NCI-H2107 treated with DMSO at 0.1 percent for 48 hours (cell line): ENCODE measurements at regions not wholly inside any gene's neighbourhood (a gene's known extent, or its start where the extent isn't known, plus 50 kb on each side); places are given as distances from the start of the nearest gene placed in this dataset.
"Not testable (repeated sequence)": the region's sequence is repeated elsewhere in the genome, so short reads cannot be mapped to it uniquely, and the experiment has no call there.

Experiments used
- DNase-seq: peaks from one replicate; lab custom pipeline; 2025; ENCODE audit not compliant: unreplicated experiment; lab: John Stamatoyannopoulos, UW

DNA sequence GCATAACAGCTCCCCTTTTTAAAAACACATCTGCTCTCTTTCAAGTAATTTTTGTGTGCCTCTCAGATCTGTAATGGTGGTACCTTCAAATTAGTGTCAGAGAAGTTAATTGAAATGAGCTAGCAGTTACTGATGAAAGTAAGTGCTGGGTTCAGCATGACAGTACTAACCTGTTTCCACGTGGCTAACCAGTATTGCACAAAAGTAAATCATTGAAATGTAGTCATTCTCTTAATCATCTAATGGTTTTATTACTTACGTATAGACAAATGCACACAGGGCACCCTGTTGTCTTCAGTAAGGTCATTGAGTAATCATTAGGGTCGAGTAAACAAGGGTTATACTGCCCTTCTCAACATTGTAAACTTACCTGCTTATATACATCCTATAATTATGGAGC lies 157.8 kb upstream of the PRR16 start:
- no peak for DNase-seq

DNA sequence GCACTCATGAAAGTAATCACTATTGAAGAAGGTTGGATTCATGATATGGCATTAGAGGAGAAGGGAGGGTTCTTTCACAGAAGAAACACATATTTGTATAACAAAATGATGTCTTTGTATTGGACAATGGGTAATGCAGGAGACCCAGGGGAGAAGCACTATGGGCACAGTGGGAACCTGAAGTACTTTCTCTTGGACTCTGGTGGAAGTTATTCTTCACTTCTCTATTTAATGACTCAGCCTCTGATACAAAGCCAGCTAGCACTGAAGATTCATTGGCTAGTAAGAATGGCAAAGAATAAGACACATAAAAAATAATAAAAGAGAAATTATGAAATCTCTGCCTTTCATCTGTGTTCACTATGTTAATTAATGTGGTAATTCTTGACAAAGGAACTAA lies 149.9 kb upstream of the PRR16 start:
- DNase-seq, result no peak

DNA sequence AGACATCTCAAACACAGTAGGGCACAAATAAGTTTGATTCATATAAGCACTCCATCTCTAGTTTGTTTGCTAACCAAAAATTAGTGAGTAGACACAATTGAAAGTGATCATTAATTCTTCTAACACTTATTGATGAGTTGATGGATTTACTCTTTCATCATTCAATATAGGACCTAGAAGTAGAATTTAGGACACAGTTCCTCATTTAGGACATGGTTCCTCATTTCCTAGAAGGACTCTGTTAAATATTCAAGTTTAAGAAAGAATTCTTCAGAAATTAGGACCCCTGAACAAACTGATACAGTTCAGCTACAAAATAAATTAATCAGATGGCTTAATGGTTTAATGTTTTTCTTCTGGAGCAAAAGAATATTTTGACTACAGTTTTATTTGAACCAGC lies 143.5 kb upstream of the PRR16 start:
- no peak for DNase-seq

DNA sequence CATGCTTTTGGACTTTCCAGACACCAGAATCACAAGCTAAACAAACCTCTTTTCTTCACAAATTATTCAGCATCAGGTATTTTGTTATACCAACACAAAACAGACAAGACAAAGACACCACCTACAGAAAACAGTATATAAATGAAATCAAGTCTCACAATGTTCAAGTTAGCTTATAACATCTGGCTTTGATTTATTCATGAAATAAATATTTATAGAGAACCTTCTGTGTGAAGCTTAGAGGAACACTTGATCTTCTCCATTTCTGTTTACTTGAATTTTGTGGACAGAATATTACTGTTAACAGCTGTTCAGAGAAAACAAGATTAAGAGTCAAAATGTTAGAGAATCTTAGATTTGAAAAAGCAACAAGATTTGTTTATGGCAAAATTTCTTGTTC lies 137.4 kb upstream of the PRR16 start:
- DNase-seq, result no peak

DNA sequence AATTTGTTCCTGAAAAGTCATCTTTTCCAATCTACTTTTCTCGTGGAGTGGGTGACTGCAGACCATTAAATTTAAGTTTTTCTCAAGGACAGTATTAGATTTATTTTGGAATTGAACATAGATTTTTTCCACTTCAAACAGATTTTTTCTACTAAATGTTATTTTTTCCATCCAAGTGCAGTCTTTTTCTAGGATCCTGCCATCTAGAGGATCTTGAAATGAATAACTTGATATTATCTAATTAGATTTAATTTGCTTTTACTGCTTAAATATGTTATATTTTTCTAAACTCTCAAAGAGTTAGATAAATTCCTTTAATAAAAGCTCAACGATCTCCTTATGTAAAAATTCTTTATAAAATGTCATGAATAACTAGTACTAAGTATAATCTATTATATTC lies 136.9 kb upstream of the PRR16 start:
- DNase-seq, result no peak

- no peak for DNase-seq
These were observed 135.0 kb upstream of the PRR16 start for GRCh38 chr5:120329095-120329494.

DNA sequence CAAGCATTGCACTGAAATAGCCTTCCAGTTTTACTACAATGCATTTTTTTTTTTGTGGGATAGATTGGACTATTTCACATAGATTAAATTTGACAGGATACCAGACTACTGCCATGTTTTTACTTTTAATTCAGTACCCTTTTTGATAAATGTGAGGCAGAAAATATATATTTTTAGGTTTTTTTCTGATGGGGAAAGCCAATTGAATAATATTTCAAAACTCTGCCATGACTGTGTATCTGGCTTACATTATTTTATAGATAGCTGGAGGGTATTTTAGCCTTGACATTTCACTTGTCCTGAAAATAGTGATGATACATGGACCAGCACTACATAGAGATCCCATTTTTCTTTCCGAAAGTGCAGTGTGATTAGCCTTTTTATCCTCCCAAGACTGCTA lies 133.5 kb upstream of the PRR16 start:
- no peak for DNase-seq

- no peak for DNase-seq
These were observed 119.9 kb upstream of the PRR16 start for GRCh38 chr5:120344181-120344580.

DNA sequence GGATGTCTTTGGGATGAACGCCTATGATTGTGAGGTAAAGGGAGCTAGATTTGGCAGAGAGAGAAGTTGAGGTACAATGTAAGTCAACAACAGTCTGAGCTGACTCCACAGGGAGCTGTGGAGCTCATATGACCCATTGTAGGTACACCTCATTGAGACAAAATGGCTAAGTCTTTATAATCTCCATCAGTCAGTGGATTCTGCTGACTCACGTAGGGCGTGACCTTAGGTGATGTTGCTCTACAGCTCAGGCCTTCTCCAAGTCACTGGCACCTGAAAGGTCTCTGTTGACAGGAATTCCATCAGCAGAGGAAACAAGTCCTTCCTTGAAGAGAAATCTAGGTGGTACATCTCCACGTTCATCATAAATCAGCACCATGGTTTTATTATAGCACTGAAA lies 118.2 kb upstream of the PRR16 start:
- DNase-seq, result no peak

DNA sequence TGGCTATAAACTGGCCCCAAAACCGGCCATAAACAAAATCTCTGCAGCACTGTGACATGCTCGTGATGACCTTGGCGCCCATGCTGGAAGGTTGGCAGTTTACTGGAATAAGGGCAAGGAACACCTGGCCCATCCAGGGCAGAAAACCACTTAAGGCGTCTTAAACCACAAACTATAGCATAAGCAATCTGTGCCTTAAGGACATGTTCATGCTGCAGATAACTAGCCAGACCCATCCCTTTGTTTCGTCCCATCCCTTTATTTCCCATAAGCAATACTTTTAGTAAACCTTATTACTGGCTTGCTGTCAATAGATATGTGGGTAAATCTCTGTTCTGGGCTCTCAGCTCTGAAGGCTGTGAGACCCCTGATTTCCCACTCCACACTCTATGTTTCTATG lies 113.0 kb upstream of the PRR16 start:
- DNase-seq, result not testable (repeated sequence)

GRCh38 chr5:120354126-120354525 lies 110.0 kb upstream of the PRR16 start:
- DNase-seq, result no peak

- no peak for DNase-seq
These were observed 105.2 kb upstream of the PRR16 start for GRCh38 chr5:120358949-120359348.

GRCh38 chr5:120361941-120362340 lies 102.2 kb upstream of the PRR16 start:
- DNase-seq, result no peak

DNA sequence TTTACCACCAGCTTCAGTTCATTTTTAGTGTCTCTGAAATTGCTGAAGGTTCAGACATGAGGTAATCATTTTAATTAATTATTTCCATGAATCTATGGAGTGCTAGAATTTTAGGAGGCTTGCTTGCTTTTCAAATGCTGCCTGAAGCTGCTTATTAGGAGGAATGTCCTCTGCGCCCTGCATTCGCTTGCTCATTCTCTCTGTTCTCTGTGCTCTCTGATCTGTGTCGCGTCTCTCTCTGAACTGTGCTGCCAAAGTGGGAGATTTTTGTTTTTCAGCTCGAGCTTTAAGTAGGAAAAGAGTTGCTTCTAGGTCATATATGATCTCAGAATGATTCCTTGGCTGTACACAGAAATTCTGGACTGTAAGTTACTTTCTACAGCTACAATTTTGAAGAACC lies 101.7 kb upstream of the PRR16 start:
- DNase-seq, result no peak

- DNase-seq, result no peak
These were observed 98.2 kb upstream of the PRR16 start for GRCh38 chr5:120365656-120366446.

GRCh38 chr5:120367896-120368634 lies 96.0 kb upstream of the PRR16 start:
- DNase-seq, result no peak

DNA sequence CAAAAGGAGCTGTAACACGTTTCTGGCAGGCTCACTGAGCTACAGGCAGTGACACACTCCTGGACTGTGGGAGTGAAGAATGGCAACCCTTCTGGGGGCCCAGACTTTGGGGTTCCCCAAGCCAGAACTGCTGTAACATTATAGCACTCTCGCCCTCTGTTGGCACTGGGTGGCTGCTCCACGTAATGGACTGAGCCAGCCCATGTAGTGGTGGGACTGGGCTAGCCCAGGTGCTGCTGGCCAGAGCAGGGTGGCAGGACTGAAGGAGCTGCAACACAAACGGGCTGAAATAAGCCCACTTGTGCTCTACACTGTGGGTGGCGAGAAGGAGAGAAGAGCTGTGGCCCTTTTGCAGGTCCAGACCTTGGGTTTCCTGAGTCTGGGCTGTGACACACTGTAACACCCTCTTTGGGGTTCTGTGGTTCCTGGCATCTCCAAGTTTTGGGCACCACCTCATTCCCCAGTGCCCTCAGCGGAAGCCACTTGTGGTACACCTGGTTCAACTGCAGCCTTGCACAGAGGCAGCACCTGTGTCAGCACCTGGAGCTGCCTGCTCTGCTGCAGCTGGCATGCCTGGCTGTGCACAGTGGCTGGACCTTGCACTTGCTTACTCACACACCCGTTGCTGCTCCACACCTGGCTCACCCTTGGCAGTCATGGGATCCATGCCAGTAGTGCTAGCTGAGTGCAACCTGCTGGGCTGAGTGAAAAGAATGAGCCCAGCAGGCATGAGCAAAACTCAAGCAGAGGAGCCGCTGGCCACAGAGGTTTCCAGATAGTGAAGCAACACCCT lies 95.0 kb upstream of the PRR16 start:
- no peak for DNase-seq

GRCh38 chr5:120372899-120373298 lies 91.2 kb upstream of the PRR16 start:
- no peak for DNase-seq

DNA sequence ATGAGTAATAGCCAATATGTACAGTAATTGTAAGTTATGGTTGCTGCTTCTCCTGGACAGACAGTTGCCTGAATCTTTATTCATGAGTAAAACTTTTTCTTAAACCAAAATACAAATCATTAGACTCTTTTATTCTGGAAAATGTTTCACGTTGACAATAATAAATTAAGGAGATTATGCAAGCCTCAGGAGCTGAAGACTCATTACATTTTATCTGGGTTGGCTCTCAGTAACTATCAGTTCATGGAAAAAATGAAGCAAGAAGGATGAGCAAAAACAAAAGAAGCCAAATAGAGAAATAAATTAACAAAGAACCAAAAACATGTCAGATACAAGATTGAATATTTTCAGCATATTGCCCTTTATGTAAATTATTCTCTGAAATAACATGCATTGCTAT lies 88.9 kb upstream of the PRR16 start:
- DNase-seq, result no peak

GRCh38 chr5:120380644-120381043 lies 83.5 kb upstream of the PRR16 start:
- DNase-seq, result no peak

DNA sequence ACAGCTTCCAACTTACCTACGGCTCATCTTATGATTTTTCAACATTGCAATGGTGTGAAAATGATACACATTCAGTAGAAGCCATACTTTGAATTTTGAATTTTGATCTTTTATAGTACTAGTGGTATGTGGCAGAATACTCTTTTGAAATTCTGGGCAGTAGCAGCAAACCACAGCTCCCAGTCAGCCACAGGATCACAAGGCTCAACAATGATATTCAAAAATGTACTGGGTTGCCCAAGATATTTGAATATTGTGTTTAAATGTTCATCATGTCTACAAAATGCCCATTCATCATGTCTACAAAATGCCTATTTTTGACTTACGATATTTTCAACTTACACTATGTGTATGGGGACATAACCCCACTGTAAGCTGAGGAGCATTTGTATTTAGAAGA lies 81.3 kb upstream of the PRR16 start:
- DNase-seq, result no peak

GRCh38 chr5:120386981-120387380 lies 77.1 kb upstream of the PRR16 start:
- no peak for DNase-seq
